NCI-H460 (cell line): ENCODE measurements at regions not wholly inside any gene's neighbourhood (a gene's known extent, or its start where the extent isn't known, plus 50 kb on each side); places are given as distances from the start of the nearest gene placed in this dataset.

ENCODE experiments used
- DNase-seq: peaks from one replicate; pipeline ENCODE4 v3.0.0-alpha.2; 2016; ENCODE audit warnings: low read depth; ENCODE audit errors: extremely low read depth

DNA sequence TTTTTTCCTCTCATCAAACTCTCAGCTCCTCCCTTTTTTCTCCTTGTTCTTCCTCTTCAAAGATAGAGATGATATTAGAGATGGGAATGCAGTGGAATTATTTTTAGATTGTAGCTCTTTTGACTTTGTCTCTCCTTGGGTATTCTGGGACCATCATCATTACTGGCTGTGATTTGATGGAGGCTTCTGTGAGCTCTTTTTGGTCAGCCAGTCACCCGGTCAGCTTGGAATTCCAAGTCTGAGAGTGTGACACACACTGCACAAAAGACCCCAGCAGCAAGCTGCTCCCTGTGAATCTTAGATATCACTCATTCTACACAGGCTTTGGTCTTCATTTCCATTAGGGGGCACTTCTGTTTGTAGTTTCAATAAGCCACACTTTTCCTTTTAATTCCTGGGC, 51.6 kb upstream of the NEK7 start:
- no peak for DNase-seq

DNA sequence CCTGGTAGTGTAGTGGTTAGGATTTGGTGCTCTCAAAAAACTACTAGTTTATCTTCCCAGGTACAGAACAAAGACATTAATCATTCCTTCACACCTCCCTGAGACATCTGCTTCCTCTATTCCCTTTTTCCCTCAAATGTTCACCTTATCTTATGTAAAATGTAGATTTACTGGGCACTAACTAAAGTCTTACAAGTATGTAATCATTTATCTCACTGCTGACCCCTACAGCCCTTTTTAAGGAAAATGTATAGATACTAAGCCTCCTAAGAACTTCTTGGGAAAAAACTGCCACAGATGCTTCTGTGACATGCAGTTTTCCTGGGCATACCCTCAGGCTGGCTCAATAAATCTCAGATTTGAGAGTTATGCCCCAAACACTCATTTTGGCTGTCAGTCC, 50.8 kb upstream of the NEK7 start:
- no peak for DNase-seq
